Urinary bladder (tissue), 3 donors: ENCODE measurements at regions not wholly inside any gene's neighbourhood (a gene's known extent, or its start where the extent isn't known, plus 50 kb on each side); places are given as distances from the start of the nearest gene placed in this dataset.

ENCODE experiments used
- DNase-seq: peaks from one replicate; pipeline ENCODE4 v3.0.0-alpha.2; 2015; ENCODE audit errors: extremely low spot score
- H3K27ac ChIP-seq: one replicate; pipeline ENCODE4 v1.5.1; 2013; ENCODE audit warnings: low read depth, mild to moderate bottlenecking, moderate library complexity
- H3K36me3 ChIP-seq: one replicate; pipeline ENCODE4 v1.6.1; 2013; ENCODE audit warnings: mild to moderate bottlenecking, moderate library complexity; ENCODE audit not compliant: insufficient read depth
- H3K4me1 ChIP-seq: one replicate; pipeline ENCODE4 v1.6.1; 2013; ENCODE audit warnings: mild to moderate bottlenecking, moderate library complexity; ENCODE audit not compliant: insufficient read depth
- H3K4me3 ChIP-seq: one replicate; pipeline ENCODE4 v1.5.1; 2013; ENCODE audit warnings: low read depth, low read length
- WGBS: extraction: QIAGEN DNeasy Blood & Tissue Kit; methylation state at CpG from one replicate; pipeline ENCODE4 v1.1.7; 2013; 5-methylcytosine and 5-hydroxymethylcytosine counted together
- donor health status: healthy with polysubstance abuse.
- donor health status: healthy.

DNA sequence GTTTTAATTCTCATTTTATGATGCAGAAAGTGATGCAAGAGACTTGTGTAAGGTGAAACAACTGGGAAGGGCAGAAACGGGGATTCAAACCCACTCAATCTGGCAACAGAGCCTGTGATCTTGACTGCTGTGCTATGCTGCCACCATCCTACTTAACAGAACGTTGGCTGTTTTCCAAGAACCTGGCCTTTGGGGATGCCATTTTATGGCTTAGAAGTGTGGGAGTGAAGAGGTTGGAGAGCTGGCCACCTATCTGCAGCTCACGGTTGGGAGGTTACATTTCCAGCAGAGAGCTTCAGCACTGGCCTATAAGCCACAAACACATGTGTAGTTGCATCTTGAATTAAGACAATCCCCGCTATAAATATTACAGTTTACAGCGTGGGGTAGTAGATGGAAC, 235.3 kb downstream of the PRDM2 start:
- no peak for DNase-seq
- H3K27ac ChIP-seq = no peak overlapping the region
- WGBS = 61% methylated on average over 5 of the region's 5 CpGs
- H3K36me3 ChIP-seq = no peaks in the 10 kb centered on the region
- H3K4me3 ChIP-seq = no peak overlapping the region
- no peaks in the 10 kb centered on the region for H3K4me1 ChIP-seq

DNA sequence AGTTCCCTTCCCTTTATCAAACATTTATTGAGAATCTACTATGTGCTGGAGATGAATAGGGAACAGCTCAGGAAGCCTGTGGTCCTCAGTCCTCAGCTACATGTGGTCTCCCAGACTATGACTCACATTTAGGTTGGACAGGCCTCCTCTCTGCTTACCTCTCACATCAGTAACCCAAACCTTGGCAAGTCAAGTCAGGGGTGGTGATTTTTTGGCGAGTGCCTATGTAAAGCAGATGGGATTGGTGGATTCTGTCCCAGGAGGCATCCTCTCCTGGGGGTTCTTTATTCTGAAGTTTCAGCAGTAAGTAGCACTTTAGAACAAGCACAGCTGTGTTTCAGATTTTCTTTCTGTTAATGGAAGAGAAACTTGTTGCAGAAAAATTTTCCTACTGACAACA, 241.3 kb downstream of the PRDM2 start:
- H3K36me3 ChIP-seq = no peaks in the 10 kb centered on the region
- DNase-seq = no peak
- WGBS = 88% methylated on average over 1 of the region's 1 CpG
- no peak overlapping the region for H3K27ac ChIP-seq
- no peaks in the 10 kb centered on the region for H3K4me1 ChIP-seq
- no peak overlapping the region for H3K4me3 ChIP-seq

- Histone ChIP-seq H3K27ac (no peak overlapping the region), H3K4me3 (no peak overlapping the region), H3K36me3 (no peaks in the 10 kb centered on the region), H3K4me1 (no peaks in the 10 kb centered on the region)
- DNase-seq = no peak
Measured at GRCh38 chr1:13943055-13943454, 243.1 kb downstream of the PRDM2 start.

DNA sequence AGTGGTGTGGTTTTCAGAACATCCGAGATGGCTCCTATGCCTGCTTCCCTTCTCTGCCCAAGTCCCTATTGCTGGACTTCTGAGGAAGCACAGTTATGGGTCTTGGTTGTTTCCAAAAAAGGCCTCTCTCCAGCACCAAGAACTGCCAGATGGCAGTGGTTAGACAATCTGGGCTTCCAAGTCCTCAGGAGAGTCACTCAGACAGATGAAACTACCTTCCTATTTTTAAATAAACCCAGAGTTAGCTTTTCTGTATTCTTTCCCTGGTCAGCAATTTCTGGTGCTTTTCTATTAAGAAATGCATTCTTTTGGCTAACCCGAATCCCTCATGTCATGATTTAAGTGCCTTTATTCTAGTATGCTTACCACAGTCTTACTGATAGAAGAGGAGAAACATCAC, 245.9 kb downstream of the PRDM2 start:
- Histone ChIP-seq H3K27ac (no peak overlapping the region), H3K36me3 (no peaks in the 10 kb centered on the region), H3K4me3 (no peak overlapping the region), H3K4me1 (no peaks in the 10 kb centered on the region)
- 75% methylated on average over 2 of the region's 2 CpGs for WGBS
- no peak for DNase-seq

- no peak for DNase-seq
- Histone ChIP-seq H3K4me1 (no peaks in the 10 kb centered on the region), H3K4me3 (no peak overlapping the region), H3K27ac (no peak overlapping the region), H3K36me3 (no peaks in the 10 kb centered on the region)
- WGBS = 83% methylated on average over 7 of the region's 7 CpGs
Measured at GRCh38 chr1:13947658-13948057, 247.7 kb downstream of the PRDM2 start.

DNA sequence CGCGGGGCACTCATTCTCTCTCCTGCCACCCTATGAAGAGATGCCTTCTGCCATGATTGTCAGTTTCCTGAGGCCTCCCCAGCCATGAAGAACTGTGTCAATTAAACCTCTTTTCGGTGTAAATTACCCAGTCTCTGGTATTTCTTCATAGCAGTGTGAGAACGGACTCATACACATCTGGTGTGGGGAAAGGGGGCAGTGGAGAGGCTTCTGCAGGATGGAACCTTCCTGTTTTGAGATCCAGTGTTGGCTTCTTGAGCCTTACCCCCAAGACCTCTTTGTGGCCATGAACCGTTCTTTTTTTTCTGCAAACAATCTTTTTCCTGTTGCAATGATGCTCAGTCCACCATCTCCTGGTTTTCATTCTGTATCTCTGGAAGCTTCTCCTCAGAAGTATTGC, 248.4 kb downstream of the PRDM2 start:
- peak overlapping the region; percentile 53 for H3K27ac ChIP-seq
- no peaks in the 10 kb centered on the region for H3K36me3 ChIP-seq
- DNase-seq = no peak
- no peaks in the 10 kb centered on the region for H3K4me1 ChIP-seq
- WGBS = 73% methylated on average over 5 of the region's 5 CpGs
- H3K4me3 ChIP-seq = no peak overlapping the region

GRCh38 chr1:13948888-13949391, 249.0 kb downstream of the PRDM2 start:
- 53% methylated on average over 6 of the region's 6 CpGs for WGBS
- Histone ChIP-seq H3K4me3 (no peak overlapping the region), H3K27ac (no peak overlapping the region), H3K36me3 (no peaks in the 10 kb centered on the region), H3K4me1 (no peaks in the 10 kb centered on the region)
- no peak for DNase-seq

- DNase-seq = no peak
- H3K36me3 ChIP-seq = no peaks in the 10 kb centered on the region
- peak overlapping the region; percentile 66 for H3K27ac ChIP-seq
- H3K4me1 ChIP-seq = no peaks in the 10 kb centered on the region
- no peak overlapping the region for H3K4me3 ChIP-seq
- 87% methylated on average over 4 of the region's 4 CpGs for WGBS
Measured at GRCh38 chr1:13949546-13949945, 249.6 kb downstream of the PRDM2 start.

DNA sequence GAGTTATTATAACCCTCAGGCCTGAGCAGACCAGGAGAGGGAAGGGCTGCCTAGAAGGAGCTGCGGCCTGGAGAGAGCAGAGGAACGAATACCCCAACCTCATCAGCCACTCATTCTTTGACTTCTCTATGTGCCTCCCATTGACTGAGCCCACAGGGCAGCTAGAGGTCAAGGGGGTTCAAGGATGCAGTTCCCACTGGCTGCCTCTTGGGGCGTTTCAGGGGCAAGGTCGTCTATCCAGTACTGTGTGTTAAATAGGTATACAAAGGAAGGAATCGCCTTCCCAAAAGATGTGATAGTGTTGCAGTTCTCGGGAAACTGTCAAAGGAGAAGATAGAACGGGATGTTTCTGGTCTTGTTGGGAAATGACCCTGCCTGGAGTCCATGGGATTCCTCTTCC, 250.6 kb downstream of the PRDM2 start:
- WGBS = 64% methylated on average over 7 of the region's 7 CpGs
- no peak for DNase-seq
- H3K36me3 ChIP-seq = no peaks in the 10 kb centered on the region
- H3K4me1 ChIP-seq = no peaks in the 10 kb centered on the region
- H3K27ac ChIP-seq = no peak overlapping the region
- no peak overlapping the region for H3K4me3 ChIP-seq

DNA sequence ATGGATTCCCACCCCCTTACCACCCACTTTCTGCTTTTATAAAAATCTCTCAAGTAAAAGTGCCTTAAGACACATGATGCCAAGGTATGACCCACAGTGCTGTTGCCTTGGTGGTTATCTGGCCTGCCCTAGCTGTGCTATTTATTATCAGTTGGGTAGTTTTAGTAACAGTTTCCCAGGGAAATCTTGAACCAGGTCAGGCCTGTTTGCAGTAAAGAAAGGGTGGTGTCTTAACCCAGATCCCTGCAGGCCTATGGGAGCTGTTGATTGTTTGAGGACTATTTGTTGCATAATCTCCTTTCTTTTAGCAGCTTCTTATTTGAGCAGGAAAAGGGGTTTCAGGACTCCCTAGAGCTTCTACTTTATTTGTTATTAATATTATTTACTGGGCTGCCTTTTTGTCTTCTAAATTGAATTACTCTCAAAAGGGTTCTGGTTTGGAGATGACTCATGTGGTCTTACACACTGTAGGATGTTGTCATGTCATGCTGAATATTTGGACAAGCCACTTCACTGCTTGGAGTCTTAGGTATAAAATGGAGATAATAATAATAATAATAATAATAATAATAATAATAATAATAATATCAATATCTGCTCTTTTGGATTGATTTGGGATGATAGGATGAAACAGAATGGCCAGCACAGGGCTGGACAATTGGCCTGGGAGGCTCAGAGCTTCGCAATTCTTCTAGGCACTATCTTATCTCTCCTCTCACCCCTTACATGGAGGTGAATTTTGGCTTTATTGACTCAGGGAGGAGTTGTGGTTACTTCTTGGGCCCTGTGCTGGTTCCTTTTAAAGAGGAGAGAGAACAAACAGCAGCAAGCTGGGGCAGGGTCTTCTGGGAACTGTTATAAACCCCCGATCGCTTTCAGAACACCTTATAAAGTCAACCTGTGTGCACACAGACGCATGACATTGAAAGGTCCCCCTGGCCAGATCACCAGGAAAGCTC, 252.1 kb downstream of the PRDM2 start:
- Histone ChIP-seq H3K4me3 (no peak overlapping the region), H3K4me1 (no peaks in the 10 kb centered on the region), H3K27ac (no peak overlapping the region), H3K36me3 (no peaks in the 10 kb centered on the region)
- DNase-seq = no peak
- WGBS = 72% methylated on average over 4 of the region's 4 CpGs

- Histone ChIP-seq H3K4me3 (no peak overlapping the region), H3K4me1 (no peaks in the 10 kb centered on the region), H3K36me3 (no peaks in the 10 kb centered on the region), H3K27ac (no peak overlapping the region)
- DNase-seq = no peak
- 75% methylated on average over 5 of the region's 5 CpGs for WGBS
Measured at GRCh38 chr1:13952985-13953384, 253.0 kb downstream of the PRDM2 start.

DNA sequence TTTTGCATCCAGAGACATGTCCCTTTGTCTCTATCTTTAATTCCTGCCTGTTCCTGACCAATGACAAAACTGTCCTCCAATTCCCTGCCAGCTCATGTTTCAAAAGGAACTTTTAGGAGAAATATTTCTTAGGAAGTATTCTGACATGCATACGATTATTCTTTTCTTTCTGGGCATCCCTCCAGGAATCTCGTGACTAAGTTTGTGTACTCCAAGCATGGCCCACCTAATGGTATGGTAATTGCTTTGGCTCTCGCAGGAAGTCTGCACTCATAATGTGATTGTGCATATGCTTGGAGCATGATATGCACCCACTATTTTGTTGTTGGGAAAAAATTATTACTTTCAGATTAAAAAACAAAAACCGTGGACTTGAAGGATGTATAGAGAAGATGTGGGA, 256.4 kb downstream of the PRDM2 start:
- Histone ChIP-seq H3K4me3 (no peak overlapping the region), H3K36me3 (no peaks in the 10 kb centered on the region), H3K4me1 (no peaks in the 10 kb centered on the region), H3K27ac (no peak overlapping the region)
- no peak for DNase-seq
- WGBS = 36% methylated on average over 4 of the region's 4 CpGs

GRCh38 chr1:13960375-13960987, 260.5 kb downstream of the PRDM2 start:
- no peaks in the 10 kb centered on the region for H3K36me3 ChIP-seq
- no peak overlapping the region for H3K27ac ChIP-seq
- no peaks in the 10 kb centered on the region for H3K4me1 ChIP-seq
- H3K4me3 ChIP-seq = no peak overlapping the region
- DNase-seq = peak; percentile 33
- WGBS = 11% methylated on average over 12 of the region's 12 CpGs

DNA sequence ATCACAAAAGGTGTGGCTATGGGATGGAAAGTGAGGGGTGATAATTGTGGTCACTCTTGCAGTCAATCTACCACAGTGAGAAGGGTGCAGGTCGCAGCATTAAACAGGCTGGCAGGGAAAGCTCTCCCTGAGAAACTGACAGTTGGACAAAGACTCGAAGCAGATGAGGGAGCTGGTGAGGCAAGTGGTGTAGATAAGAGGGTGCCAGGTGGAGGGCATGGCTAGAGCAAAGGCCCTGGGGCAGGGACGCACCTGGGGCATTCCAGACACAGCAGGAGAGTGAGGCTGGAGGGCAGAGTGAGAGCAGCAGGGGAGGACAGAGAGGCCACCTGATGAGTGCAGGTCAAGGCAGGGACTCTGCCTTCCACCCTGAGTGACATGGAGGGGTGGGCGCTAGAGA, 264.8 kb downstream of the PRDM2 start:
- DNase-seq = no peak
- Histone ChIP-seq H3K4me3 (no peak overlapping the region), H3K36me3 (no peaks in the 10 kb centered on the region), H3K27ac (no peak overlapping the region), H3K4me1 (no peaks in the 10 kb centered on the region)
- WGBS = 84% methylated on average over 4 of the region's 4 CpGs
